Esophagus squamous epithelium (tissue), 4 donors: ENCODE measurements at regions not wholly inside any gene's neighbourhood (a gene's known extent, or its start where the extent isn't known, plus 50 kb on each side); places are given as distances from the start of the nearest gene placed in this dataset.

Experiments
- POLR2A ChIP-seq, 4 donors: fragments of 450-650 bp; IDR thresholded peaks; one replicate each; pipeline ENCODE4 v1.6.1; 2017; ENCODE audit warnings: antibody characterized with exemption in 4 of 4, mild to moderate bottlenecking in 4 of 4, moderate library complexity in 3 of 4
- TF ChIP-seq, protein P1 (sequence below), 6 experiments: fragments of 450-650 bp in 4 of 6; fragments of 200-600 bp in 2 of 6; sonication (generic) in 2 of 6; IDR thresholded peaks; one replicate each; pipeline ENCODE4 v1.5.1; 2016 to 2019; ENCODE audit warnings: antibody characterized with exemption in 6 of 6, mild to moderate bottlenecking in 4 of 6, moderate library complexity in 4 of 6

- TF ChIP-seq, protein P1, sequence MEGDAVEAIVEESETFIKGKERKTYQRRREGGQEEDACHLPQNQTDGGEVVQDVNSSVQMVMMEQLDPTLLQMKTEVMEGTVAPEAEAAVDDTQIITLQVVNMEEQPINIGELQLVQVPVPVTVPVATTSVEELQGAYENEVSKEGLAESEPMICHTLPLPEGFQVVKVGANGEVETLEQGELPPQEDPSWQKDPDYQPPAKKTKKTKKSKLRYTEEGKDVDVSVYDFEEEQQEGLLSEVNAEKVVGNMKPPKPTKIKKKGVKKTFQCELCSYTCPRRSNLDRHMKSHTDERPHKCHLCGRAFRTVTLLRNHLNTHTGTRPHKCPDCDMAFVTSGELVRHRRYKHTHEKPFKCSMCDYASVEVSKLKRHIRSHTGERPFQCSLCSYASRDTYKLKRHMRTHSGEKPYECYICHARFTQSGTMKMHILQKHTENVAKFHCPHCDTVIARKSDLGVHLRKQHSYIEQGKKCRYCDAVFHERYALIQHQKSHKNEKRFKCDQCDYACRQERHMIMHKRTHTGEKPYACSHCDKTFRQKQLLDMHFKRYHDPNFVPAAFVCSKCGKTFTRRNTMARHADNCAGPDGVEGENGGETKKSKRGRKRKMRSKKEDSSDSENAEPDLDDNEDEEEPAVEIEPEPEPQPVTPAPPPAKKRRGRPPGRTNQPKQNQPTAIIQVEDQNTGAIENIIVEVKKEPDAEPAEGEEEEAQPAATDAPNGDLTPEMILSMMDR (IDR thresholded peaks at IDR 0.05): no peak
- no peak for TF ChIP-seq POLR2A (IDR thresholded peaks at IDR 0.05)
Observed at GRCh38 chr14:48568688-48569087, 893.3 kb upstream of the MDGA2 start.
